ENCODE measurements at regions not wholly inside any gene's neighbourhood (a gene's known extent, or its start where the extent isn't known, plus 50 kb on each side); places are given as distances from the start of the nearest gene placed in this dataset.

DNA sequence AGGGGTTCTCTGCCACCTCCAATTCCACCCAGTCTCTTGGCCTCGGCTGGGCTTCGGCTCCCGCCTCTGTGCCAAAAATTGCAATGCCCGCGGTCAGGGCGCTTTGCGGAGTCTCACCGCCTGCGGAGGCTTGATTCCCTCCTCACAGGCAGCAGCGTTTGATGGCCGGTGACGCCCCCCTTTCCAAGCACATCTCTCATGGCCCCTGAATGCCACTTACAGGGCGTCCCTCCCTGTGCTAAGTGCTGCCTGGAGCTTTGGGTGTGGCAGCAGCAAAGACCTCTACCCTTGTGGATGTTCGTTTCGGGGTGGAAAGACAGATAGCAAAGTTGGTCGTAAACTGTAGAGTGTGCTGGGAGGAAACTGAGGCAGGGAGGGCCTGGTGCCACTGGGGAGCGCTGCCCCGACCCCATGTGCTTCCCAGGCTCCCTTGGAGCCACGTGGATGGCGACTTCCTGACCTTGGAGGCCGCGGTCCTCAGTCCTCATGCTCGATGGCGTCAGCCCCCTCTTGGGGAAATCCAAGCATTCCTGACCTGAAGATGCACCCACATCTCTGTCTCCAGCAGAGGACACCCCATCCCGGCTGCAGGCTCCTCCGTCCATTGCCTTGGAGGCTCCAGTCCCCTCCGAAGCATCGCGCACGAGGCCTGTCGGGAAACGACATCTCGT is 249.2 kb upstream of the IRX4 start:
- peaks cover 2% of the 10 kb centered on the region; the same call in 2 of the 3 replicates for H3K9me3 Mint-ChIP-seq
- Histone ChIP-seq H3K4me3 (no peak overlapping the region), H3K36me3 (ENCODE audit: insufficient read depth) (no peaks in the 10 kb centered on the region), H3K4me2 (no peak overlapping the region), H3K9me2 (ENCODE audit: insufficient read depth) (no peaks in the 10 kb centered on the region), H4K20me1 (replicated peaks; ENCODE audit: insufficient read depth) (no peaks in the 10 kb centered on the region), H3K4me1 (ENCODE audit: insufficient read depth) (0 out of 2 replicates have a peak, but pooled peaks cover 11% of the 10 kb centered on the region), H3K27ac (ENCODE audit: low read depth) (no peak overlapping the region), H3F3A (replicated peaks; ENCODE audit: low read depth) (no peaks in the 10 kb centered on the region), H3K79me2 (replicated peaks; ENCODE audit: insufficient read depth) (no peaks in the 10 kb centered on the region), H3K27me3 (ENCODE audit: insufficient read depth) (no peaks in the 10 kb centered on the region), H2AFZ (no peak overlapping the region)
- DNase-seq (ENCODE audit: low spot score) (no peak), ATAC-seq (no peak)
- no peak overlapping the region for H3K4me3 Mint-ChIP-seq
- peaks cover 8% of the 10 kb centered on the region for H3K27me3 Mint-ChIP-seq (ENCODE audit: insufficient read depth, low read depth, poor library complexity)
- no peak for TF ChIP-seq ZNF331 (CRISPR knock-in tag; IDR thresholded peaks at IDR 0.05; ENCODE audit: low read depth)
- TF ChIP-seq, protein P1, sequence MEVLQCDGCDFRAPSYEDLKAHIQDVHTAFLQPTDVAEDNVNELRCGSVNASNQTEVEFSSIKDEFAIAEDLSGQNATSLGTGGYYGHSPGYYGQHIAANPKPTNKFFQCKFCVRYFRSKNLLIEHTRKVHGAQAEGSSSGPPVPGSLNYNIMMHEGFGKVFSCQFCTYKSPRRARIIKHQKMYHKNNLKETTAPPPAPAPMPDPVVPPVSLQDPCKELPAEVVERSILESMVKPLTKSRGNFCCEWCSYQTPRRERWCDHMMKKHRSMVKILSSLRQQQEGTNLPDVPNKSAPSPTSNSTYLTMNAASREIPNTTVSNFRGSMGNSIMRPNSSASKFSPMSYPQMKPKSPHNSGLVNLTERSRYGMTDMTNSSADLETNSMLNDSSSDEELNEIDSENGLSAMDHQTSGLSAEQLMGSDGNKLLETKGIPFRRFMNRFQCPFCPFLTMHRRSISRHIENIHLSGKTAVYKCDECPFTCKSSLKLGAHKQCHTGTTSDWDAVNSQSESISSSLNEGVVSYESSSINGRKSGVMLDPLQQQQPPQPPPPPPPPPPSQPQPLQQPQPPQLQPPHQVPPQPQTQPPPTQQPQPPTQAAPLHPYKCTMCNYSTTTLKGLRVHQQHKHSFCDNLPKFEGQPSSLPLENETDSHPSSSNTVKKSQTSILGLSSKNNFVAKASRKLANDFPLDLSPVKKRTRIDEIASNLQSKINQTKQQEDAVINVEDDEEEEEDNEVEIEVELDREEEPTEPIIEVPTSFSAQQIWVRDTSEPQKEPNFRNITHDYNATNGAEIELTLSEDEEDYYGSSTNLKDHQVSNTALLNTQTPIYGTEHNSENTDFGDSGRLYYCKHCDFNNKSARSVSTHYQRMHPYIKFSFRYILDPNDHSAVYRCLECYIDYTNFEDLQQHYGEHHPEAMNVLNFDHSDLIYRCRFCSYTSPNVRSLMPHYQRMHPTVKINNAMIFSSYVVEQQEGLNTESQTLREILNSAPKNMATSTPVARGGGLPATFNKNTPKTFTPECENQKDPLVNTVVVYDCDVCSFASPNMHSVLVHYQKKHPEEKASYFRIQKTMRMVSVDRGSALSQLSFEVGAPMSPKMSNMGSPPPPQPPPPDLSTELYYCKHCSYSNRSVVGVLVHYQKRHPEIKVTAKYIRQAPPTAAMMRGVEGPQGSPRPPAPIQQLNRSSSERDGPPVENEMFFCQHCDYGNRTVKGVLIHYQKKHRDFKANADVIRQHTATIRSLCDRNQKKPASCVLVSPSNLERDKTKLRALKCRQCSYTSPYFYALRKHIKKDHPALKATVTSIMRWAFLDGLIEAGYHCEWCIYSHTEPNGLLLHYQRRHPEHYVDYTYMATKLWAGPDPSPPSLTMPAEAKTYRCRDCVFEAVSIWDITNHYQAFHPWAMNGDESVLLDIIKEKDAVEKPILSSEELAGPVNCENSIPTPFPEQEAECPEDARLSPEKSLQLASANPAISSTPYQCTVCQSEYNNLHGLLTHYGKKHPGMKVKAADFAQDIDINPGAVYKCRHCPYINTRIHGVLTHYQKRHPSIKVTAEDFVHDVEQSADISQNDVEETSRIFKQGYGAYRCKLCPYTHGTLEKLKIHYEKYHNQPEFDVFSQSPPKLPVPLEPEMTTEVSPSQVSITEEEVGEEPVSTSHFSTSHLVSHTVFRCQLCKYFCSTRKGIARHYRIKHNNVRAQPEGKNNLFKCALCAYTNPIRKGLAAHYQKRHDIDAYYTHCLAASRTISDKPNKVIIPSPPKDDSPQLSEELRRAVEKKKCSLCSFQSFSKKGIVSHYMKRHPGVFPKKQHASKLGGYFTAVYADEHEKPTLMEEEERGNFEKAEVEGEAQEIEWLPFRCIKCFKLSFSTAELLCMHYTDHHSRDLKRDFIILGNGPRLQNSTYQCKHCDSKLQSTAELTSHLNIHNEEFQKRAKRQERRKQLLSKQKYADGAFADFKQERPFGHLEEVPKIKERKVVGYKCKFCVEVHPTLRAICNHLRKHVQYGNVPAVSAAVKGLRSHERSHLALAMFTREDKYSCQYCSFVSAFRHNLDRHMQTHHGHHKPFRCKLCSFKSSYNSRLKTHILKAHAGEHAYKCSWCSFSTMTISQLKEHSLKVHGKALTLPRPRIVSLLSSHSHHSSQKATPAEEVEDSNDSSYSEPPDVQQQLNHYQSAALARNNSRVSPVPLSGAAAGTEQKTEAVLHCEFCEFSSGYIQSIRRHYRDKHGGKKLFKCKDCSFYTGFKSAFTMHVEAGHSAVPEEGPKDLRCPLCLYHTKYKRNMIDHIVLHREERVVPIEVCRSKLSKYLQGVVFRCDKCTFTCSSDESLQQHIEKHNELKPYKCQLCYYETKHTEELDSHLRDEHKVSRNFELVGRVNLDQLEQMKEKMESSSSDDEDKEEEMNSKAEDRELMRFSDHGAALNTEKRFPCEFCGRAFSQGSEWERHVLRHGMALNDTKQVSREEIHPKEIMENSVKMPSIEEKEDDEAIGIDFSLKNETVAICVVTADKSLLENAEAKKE (CRISPR knock-in tag; IDR thresholded peaks at IDR 0.05) = no peak
- TF ChIP-seq POLR2AphosphoS5 (IDR thresholded peaks at IDR 0.05; ENCODE audit: low read depth) = no peak
- no peak for TF ChIP-seq ZNF114 (CRISPR knock-in tag; IDR thresholded peaks at IDR 0.05)
- TF ChIP-seq, protein P2, sequence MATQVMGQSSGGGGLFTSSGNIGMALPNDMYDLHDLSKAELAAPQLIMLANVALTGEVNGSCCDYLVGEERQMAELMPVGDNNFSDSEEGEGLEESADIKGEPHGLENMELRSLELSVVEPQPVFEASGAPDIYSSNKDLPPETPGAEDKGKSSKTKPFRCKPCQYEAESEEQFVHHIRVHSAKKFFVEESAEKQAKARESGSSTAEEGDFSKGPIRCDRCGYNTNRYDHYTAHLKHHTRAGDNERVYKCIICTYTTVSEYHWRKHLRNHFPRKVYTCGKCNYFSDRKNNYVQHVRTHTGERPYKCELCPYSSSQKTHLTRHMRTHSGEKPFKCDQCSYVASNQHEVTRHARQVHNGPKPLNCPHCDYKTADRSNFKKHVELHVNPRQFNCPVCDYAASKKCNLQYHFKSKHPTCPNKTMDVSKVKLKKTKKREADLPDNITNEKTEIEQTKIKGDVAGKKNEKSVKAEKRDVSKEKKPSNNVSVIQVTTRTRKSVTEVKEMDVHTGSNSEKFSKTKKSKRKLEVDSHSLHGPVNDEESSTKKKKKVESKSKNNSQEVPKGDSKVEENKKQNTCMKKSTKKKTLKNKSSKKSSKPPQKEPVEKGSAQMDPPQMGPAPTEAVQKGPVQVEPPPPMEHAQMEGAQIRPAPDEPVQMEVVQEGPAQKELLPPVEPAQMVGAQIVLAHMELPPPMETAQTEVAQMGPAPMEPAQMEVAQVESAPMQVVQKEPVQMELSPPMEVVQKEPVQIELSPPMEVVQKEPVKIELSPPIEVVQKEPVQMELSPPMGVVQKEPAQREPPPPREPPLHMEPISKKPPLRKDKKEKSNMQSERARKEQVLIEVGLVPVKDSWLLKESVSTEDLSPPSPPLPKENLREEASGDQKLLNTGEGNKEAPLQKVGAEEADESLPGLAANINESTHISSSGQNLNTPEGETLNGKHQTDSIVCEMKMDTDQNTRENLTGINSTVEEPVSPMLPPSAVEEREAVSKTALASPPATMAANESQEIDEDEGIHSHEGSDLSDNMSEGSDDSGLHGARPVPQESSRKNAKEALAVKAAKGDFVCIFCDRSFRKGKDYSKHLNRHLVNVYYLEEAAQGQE (IDR thresholded peaks at IDR 0.05; ENCODE audit: unreplicated experiment) = no peak
- TF ChIP-seq CREB1 (CRISPR knock-in tag; IDR thresholded peaks at IDR 0.05; ENCODE audit: low read depth) = no peak
- no peak for TF ChIP-seq JUNB (IDR thresholded peaks at IDR 0.05; ENCODE audit: unreplicated experiment)
- TF ChIP-seq, protein P3, sequence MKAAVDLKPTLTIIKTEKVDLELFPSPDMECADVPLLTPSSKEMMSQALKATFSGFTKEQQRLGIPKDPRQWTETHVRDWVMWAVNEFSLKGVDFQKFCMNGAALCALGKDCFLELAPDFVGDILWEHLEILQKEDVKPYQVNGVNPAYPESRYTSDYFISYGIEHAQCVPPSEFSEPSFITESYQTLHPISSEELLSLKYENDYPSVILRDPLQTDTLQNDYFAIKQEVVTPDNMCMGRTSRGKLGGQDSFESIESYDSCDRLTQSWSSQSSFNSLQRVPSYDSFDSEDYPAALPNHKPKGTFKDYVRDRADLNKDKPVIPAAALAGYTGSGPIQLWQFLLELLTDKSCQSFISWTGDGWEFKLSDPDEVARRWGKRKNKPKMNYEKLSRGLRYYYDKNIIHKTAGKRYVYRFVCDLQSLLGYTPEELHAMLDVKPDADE (IDR thresholded peaks at IDR 0.05) = no peak
- no peak for TF ChIP-seq STAT1 (IDR thresholded peaks at IDR 0.05; ENCODE audit: unreplicated experiment)
- TF ChIP-seq, protein P4, sequence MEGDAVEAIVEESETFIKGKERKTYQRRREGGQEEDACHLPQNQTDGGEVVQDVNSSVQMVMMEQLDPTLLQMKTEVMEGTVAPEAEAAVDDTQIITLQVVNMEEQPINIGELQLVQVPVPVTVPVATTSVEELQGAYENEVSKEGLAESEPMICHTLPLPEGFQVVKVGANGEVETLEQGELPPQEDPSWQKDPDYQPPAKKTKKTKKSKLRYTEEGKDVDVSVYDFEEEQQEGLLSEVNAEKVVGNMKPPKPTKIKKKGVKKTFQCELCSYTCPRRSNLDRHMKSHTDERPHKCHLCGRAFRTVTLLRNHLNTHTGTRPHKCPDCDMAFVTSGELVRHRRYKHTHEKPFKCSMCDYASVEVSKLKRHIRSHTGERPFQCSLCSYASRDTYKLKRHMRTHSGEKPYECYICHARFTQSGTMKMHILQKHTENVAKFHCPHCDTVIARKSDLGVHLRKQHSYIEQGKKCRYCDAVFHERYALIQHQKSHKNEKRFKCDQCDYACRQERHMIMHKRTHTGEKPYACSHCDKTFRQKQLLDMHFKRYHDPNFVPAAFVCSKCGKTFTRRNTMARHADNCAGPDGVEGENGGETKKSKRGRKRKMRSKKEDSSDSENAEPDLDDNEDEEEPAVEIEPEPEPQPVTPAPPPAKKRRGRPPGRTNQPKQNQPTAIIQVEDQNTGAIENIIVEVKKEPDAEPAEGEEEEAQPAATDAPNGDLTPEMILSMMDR (conservative IDR thresholded peaks at IDR 0.05; ENCODE audit: low read depth in 2 of 2) = no peak
- TF ChIP-seq EZH2phosphoT487 (IDR thresholded peaks at IDR 0.05; ENCODE audit: unreplicated experiment) = no peak
- TF ChIP-seq EZH2 (IDR thresholded peaks at IDR 0.05; ENCODE audit: low read depth, unreplicated experiment) = no peak
- TF ChIP-seq NANOG (IDR thresholded peaks at IDR 0.05; ENCODE audit: borderline replicate concordance) = no peak
- peaks cover 11% of the 10 kb centered on the region for H3K4me1 Mint-ChIP-seq
- no peak overlapping the region for H3K27ac Mint-ChIP-seq
- H3K36me3 Mint-ChIP-seq (ENCODE audit: low read depth) = no peaks in the 10 kb centered on the region

Data from GM23338 (cell line).